K562 (cell line): ENCODE measurements at regions not wholly inside any gene's neighbourhood (a gene's known extent, or its start where the extent isn't known, plus 50 kb on each side); places are given as distances from the start of the nearest gene placed in this dataset.

Experiments used
- ATAC-seq: fragments of 200-7000 bp; cut with Tn5 transposase; 3 replicates; pipeline ENCODE4 v1.9.1; 2020; ENCODE audit warnings: moderate library complexity
- BruUV-seq: library from RNA; stranded (reverse); fragments of 400-500 nt; replicated peaks from 2 replicates; lab custom pipeline; 2021; lab: Mats Ljungman, UMichigan
- CTCF ChIA-PET: fragments of 300-600 bp; formaldehyde crosslinking; extraction: SDS; loops from one replicate; lab custom pipeline; 2021; ENCODE audit warnings: low intra/inter-chr PET ratio; lab: Yijun Ruan, JAX
- POLR2A ChIA-PET: fragments of 300-600, 350-650 bp; sonication (Branson Sonifier 250); formaldehyde crosslinking; extraction: SDS; loops from one replicate; lab custom pipeline; 2021; ENCODE audit warnings: antibody characterized with exemption, inconsistent platforms; lab: Yijun Ruan, JAX
- DNase-seq, 4 experiments: peaks; one replicate each; pipeline versions ENCODE4 v3.0.0 to v3.0.0-alpha.2; 2011 to 2018; ENCODE audit warnings: low spot score in 3 of 4, mixed read lengths in 3 of 4; ENCODE audit errors: extremely low read depth in 1 of 4
- FAIRE-seq: peaks from 2 replicates; lab custom pipeline; 2011; peaks lifted over from hg19 to GRCh38; lab: Jason Lieb, UNC
- H2AFZ ChIP-seq: 2 replicates; pipeline ENCODE4 v1.6.0; 2011; ENCODE audit warnings: low read depth, low read length, control low read depth, inconsistent platforms
- H3K27ac ChIP-seq: fragments of 200-600 bp; 3 replicates; pipeline ENCODE4 v1.8.0; 2011; ENCODE audit warnings: low read depth, mild to moderate bottlenecking, control low read depth, inconsistent platforms, low read length, moderate library complexity, mixed read lengths; ENCODE audit errors: extremely low read depth
- H3K27me3 ChIP-seq, 2 experiments: fragments of 300-600 bp in 1 of 2; 2 replicates in 1 of 2; 3 replicates in 1 of 2; pipeline versions ENCODE4 v1.6.0 to v1.8.0; 2011; ENCODE audit warnings: inconsistent platforms in 2 of 2, low read length in 2 of 2, mild to moderate bottlenecking in 1 of 2, mixed read lengths in 1 of 2, moderate library complexity in 1 of 2; ENCODE audit not compliant: control insufficient read depth in 2 of 2, insufficient read depth in 2 of 2
- H3K36me3 ChIP-seq: fragments of 300-600 bp; 3 replicates; pipeline ENCODE4 v1.8.0; 2011; ENCODE audit warnings: mild to moderate bottlenecking, low read length, inconsistent platforms; ENCODE audit not compliant: control insufficient read depth, insufficient read depth
- H3K4me1 ChIP-seq, 2 experiments: fragments of 200-600 bp in 1 of 2; replicated peaks in 1 of 2; 2 replicates in 1 of 2; 3 replicates in 1 of 2; pipeline versions ENCODE4 v1.5.1 to v1.8.0; 2011; ENCODE audit warnings: inconsistent platforms in 2 of 2, low read length in 2 of 2, mild to moderate bottlenecking in 1 of 2, mixed read lengths in 1 of 2, moderate library complexity in 1 of 2; ENCODE audit not compliant: control insufficient read depth in 2 of 2, insufficient read depth in 2 of 2
- H3K4me2 ChIP-seq: 2 replicates; pipeline ENCODE4 v1.6.1; 2011; ENCODE audit warnings: low read length, control low read depth, inconsistent platforms, mixed read lengths; ENCODE audit not compliant: insufficient read depth
- H3K4me3 ChIP-seq: fragments of 200-600 bp; sonication (generic), shearing (Covaris generic); 2 replicates; pipeline ENCODE4 v1.5.1; 2016; ENCODE audit warnings: control low read depth, inconsistent platforms
- H3K79me2 ChIP-seq: fragments of 200-600 bp; 3 replicates; pipeline ENCODE4 v1.8.0; 2011; ENCODE audit warnings: low read length, inconsistent platforms; ENCODE audit not compliant: control insufficient read depth, insufficient read depth
- H3K9ac ChIP-seq, 2 experiments: 2 replicates each; pipeline versions ENCODE4 v1.6.0 to v1.6.1; 2011; ENCODE audit warnings: low read depth in 2 of 2, low read length in 2 of 2, control low read depth in 1 of 2, inconsistent platforms in 1 of 2, mild to moderate bottlenecking in 1 of 2, mixed read lengths in 1 of 2; ENCODE audit not compliant: insufficient read depth in 1 of 2
- H3K9me1 ChIP-seq: one replicate; pipeline ENCODE4 v1.6.0; 2011; ENCODE audit warnings: inconsistent platforms, mild to moderate bottlenecking, low read length, moderate library complexity; ENCODE audit not compliant: control insufficient read depth, insufficient read depth
- H3K9me3 ChIP-seq: replicated peaks from 2 replicates; pipeline ENCODE4 v1.5.1; 2011; ENCODE audit warnings: low read depth, low read length, inconsistent platforms; ENCODE audit not compliant: control insufficient read depth, insufficient read depth
- H4K20me1 ChIP-seq: replicated peaks from 2 replicates; pipeline ENCODE4 v1.6.1; 2011; ENCODE audit warnings: low read length, inconsistent platforms, mixed read lengths; ENCODE audit not compliant: control insufficient read depth, insufficient read depth
- CBX5 ChIP-seq: IDR thresholded peaks from 2 replicates; pipeline ENCODE4 v1.6.1; 2014; ENCODE audit warnings: low read depth, borderline replicate concordance
- RBM34 ChIP-seq: fragments of 200-400 bp; formaldehyde crosslinking; IDR thresholded peaks from 2 replicates; pipeline ENCODE4 v1.6.1; 2018; ENCODE audit warnings: low read length, borderline replicate concordance; ENCODE audit not compliant: insufficient read depth
- REST ChIP-seq, 2 experiments: fragments of 450-650 bp; formaldehyde crosslinking in 1 of 2; IDR thresholded peaks; 2 replicates each; pipeline versions ENCODE4 v1.4.0 to v1.6.1; 2014 to 2020; ENCODE audit warnings: mild to moderate bottlenecking in 2 of 2, borderline replicate concordance in 1 of 2, low read depth in 1 of 2
- XRCC3 ChIP-seq: fragments of 450-650 bp; IDR thresholded peaks from 2 replicates; pipeline ENCODE4 v1.6.1; 2017; ENCODE audit warnings: mild to moderate bottlenecking, moderate library complexity
- ZNF280A ChIP-seq: fragments of 450-650 bp; IDR thresholded peaks from 2 replicates; pipeline ENCODE4 v1.6.1; 2018; ENCODE audit warnings: mild to moderate bottlenecking, low read depth; ENCODE audit not compliant: partially characterized antibody
- ZZZ3 ChIP-seq: fragments of 450-650 bp; IDR thresholded peaks from 2 replicates; pipeline ENCODE4 v1.6.1; 2016; ENCODE audit warnings: antibody characterized with exemption, mild to moderate bottlenecking, moderate library complexity
- WGBS: fragments of 100-300 bp; shearing (Covaris generic); methylation state at CpG from one replicate; pipeline ENCODE4 v1.1.6; 2016; ENCODE audit warnings: low coverage, mixed read lengths; ENCODE audit not compliant: insufficient coverage; ENCODE audit errors: missing lambda C conversion rate; 5-methylcytosine and 5-hydroxymethylcytosine counted together
- in situ Hi-C: fragments of 300-500 bp; cut with MboI; formaldehyde crosslinking; loops from 4 replicates; pipeline ENCODE4 v1.15.0; 2018; ENCODE audit warnings: inconsistent platforms, mixed read lengths
- intact Hi-C: fragments of 100-400 bp; cut with micrococcal nuclease; formaldehyde crosslinking; loops from 2 replicates; pipeline ENCODE4 v1.14.2; 2022
- TF ChIP-seq, protein P1 (sequence below), 2 experiments: fragments of 450-650 bp in 1 of 2; IDR thresholded peaks; 2 replicates each; pipeline ENCODE4 v1.6.1; 2011 to 2017; ENCODE audit warnings: low read depth in 2 of 2, antibody characterized with exemption in 1 of 2, borderline replicate concordance in 1 of 2, low read length in 1 of 2, mild to moderate bottlenecking in 1 of 2, mixed read lengths in 1 of 2; ENCODE audit not compliant: control insufficient read depth in 1 of 2

DNA sequence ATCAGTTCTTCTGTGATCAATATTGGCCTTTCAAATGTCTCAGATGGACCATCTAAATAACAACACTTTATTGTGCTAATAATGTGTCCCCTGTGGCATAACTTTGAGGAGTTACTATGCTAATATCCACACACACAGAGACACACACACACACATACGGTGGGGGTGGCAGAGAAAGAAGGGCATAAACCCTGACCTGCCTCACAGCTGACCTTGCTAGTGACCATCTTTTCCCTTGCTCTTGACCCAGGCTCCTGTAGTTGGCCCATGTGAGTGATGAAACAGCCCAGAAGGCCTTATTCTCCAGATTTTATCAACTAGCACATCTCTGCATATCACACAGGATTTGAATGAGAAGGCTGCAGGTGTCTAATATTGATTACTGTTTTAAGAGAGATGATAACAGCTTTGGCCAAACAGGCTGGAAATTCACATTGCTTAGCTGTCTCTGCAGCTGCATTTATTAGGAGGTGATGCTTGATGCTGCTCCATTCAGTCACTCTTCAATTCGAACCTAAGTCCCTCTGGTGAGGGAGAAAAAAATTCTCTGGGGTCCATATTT is 176.4 kb downstream of the ACTR3 start (continued):
- no peak for TF ChIP-seq ZNF280A
- TF ChIP-seq, all 486 proteins: peak for 0

DNA sequence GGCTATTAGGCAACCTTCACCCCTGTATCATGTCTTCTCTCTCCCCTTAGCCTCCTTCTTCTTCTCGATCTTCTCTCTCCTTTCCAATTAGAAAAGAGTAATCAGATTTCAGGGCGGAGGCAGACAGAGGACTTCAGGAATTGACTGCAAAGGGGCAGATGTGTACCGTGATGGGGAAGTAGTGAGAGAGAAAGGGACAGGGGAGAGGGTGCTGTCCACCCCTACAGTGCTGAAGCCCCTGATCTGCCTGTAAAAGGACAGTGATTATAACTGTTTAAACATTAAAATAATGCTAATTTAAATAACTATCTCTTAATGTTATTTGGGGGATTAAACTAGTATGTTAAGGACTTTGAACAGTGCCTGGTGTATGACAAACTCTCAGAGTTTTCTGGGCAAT is 178.5 kb downstream of the ACTR3 start:
- H3K9me1 ChIP-seq, result no peaks in the 10 kb centered on the region
- BruUV-seq, result no TSS peak
- WGBS, result 0% methylated on average over 1 of the region's 3 CpGs
- no peaks in the 10 kb centered on the region for H3K79me2 ChIP-seq
- no peaks in the 10 kb centered on the region for H3K9me3 ChIP-seq
- no peak overlapping the region for H3K9ac ChIP-seq
- H2AFZ ChIP-seq, result no peak overlapping the region
- FAIRE-seq (no peak), DNase-seq (peak; percentile 5 to 23 (median 17)), ATAC-seq (peak; percentile 47; the same call in 1 of the 3 replicates)
- H3K27ac ChIP-seq, result no peak overlapping the region
- ChIA-PET POLR2A (no interaction called here), CTCF (no interaction called here)
- in situ Hi-C loops (no loop called here), intact Hi-C loops (no loop called here)
- no peak overlapping the region for H3K4me2 ChIP-seq
- H4K20me1 ChIP-seq, result no peaks in the 10 kb centered on the region
- no peak overlapping the region for H3K4me3 ChIP-seq
- H3K36me3 ChIP-seq, result no peaks in the 10 kb centered on the region
- no peaks in the 10 kb centered on the region for H3K27me3 ChIP-seq
- H3K4me1 ChIP-seq, result no peaks in the 10 kb centered on the region
- TF ChIP-seq XRCC3 (no peak), ZZZ3 (no peak), RBM34 (no peak), CBX5 (no peak), REST (IDR thresholded peaks at IDR 0.05; ENCODE audit: borderline replicate concordance) (peak; percentile 96), REST (CRISPR knock-in tag; IDR thresholded peaks at IDR 0.05; ENCODE audit: low read depth) (peak; percentile 88)
- TF ChIP-seq, protein P1, sequence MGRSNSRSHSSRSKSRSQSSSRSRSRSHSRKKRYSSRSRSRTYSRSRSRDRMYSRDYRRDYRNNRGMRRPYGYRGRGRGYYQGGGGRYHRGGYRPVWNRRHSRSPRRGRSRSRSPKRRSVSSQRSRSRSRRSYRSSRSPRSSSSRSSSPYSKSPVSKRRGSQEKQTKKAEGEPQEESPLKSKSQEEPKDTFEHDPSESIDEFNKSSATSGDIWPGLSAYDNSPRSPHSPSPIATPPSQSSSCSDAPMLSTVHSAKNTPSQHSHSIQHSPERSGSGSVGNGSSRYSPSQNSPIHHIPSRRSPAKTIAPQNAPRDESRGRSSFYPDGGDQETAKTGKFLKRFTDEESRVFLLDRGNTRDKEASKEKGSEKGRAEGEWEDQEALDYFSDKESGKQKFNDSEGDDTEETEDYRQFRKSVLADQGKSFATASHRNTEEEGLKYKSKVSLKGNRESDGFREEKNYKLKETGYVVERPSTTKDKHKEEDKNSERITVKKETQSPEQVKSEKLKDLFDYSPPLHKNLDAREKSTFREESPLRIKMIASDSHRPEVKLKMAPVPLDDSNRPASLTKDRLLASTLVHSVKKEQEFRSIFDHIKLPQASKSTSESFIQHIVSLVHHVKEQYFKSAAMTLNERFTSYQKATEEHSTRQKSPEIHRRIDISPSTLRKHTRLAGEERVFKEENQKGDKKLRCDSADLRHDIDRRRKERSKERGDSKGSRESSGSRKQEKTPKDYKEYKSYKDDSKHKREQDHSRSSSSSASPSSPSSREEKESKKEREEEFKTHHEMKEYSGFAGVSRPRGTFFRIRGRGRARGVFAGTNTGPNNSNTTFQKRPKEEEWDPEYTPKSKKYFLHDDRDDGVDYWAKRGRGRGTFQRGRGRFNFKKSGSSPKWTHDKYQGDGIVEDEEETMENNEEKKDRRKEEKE (IDR thresholded peaks at IDR 0.05; ENCODE audit: borderline replicate concordance in 1 of 2, control insufficient read depth in 1 of 2, low read depth in 2 of 2, low read length in 1 of 2), result no peak
